Epithelial cell of proximal tubule (primary cell): ENCODE measurements at regions not wholly inside any gene's neighbourhood (a gene's known extent, or its start where the extent isn't known, plus 50 kb on each side); places are given as distances from the start of the nearest gene placed in this dataset.
"Not testable (repeated sequence)": the region's sequence is repeated elsewhere in the genome, so short reads cannot be mapped to it uniquely, and the experiment has no call there.

Experiments
- DNase-seq: peaks from one replicate; pipeline ENCODE4 v3.0.0-alpha.2; 2011; ENCODE audit warnings: low read depth
- H3K4me3 ChIP-seq: 2 replicates; pipeline ENCODE4 v1.5.1; 2011; ENCODE audit warnings: low read depth, mild to moderate bottlenecking, low read length
- CTCF ChIP-seq: conservative IDR thresholded peaks from 2 replicates; pipeline ENCODE4 v1.5.1; 2012; ENCODE audit warnings: low read depth, mild to moderate bottlenecking, low read length

GRCh38 chr7:93678185-93678584 lies 103.7 kb upstream of the CALCR start:
- H3K4me3 ChIP-seq, result no peak overlapping the region

GRCh38 chr7:93663561-93664299 lies 89.2 kb upstream of the CALCR start:
- no peak for DNase-seq
- TF ChIP-seq CTCF, result no peak

More at GRCh38 chr7:93678185-93678584, 103.7 kb upstream of the CALCR start:
- TF ChIP-seq CTCF, result no peak
- no peak for DNase-seq

GRCh38 chr7:93658163-93658562 lies 83.6 kb upstream of the CALCR start:
- not testable (repeated sequence) for DNase-seq

More at GRCh38 chr7:93663561-93664299, 89.2 kb upstream of the CALCR start:
- H3K4me3 ChIP-seq, result no peak overlapping the region

GRCh38 chr7:93651603-93652159 lies 77.2 kb upstream of the CALCR start:
- H3K4me3 ChIP-seq, result no peak overlapping the region
- no peak for TF ChIP-seq CTCF
- DNase-seq, result no peak

More at GRCh38 chr7:93658163-93658562, 83.6 kb upstream of the CALCR start:
- not testable (repeated sequence) for H3K4me3 ChIP-seq

- no peak overlapping the region for H3K4me3 ChIP-seq
- no peak for DNase-seq
- TF ChIP-seq CTCF, result no peak
Observed at GRCh38 chr7:93646538-93646937, 72.0 kb upstream of the CALCR start.

GRCh38 chr7:93636276-93636675 lies 61.8 kb upstream of the CALCR start:
- no peak overlapping the region for H3K4me3 ChIP-seq
- no peak for TF ChIP-seq CTCF
- no peak for DNase-seq

GRCh38 chr7:93632371-93632770 lies 57.8 kb upstream of the CALCR start:
- DNase-seq, result no peak
- TF ChIP-seq CTCF, result no peak
- no peak overlapping the region for H3K4me3 ChIP-seq
